HG03457 (cell line): ENCODE measurements at regions not wholly inside any gene's neighbourhood (a gene's known extent, or its start where the extent isn't known, plus 50 kb on each side); places are given as distances from the start of the nearest gene placed in this dataset.

Source experiments
- ATAC-seq: cut with Tn5 transposase; IDR thresholded peaks from one replicate; pipeline ENCODE4 v1.9.1; 2021; ENCODE audit warnings: moderate number of reproducible peaks; ENCODE audit not compliant: unreplicated experiment

DNA sequence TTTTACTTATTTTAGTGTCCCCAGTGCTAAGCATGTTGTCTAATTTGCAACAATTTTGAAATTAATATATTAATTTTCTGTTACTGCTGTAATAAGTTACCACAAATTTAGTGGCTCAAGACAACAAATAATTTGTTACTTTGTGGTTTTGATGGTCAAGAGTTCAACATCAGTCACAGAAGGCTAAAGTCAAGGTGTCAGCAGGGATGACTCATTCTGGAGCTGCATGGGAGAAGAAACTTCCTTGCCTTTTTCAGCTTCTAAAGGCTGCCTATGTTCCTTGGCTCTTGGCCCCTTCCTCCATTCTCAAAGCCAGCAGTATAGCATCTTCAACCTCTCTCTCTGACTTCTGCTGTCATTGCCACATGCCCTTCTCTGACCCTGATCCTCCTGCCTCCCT is 271.8 kb downstream of the HLX start:
- ATAC-seq, result no peak

- ATAC-seq, result no peak
Observed at GRCh38 chr1:221154932-221155331, 275.7 kb downstream of the HLX start.

DNA sequence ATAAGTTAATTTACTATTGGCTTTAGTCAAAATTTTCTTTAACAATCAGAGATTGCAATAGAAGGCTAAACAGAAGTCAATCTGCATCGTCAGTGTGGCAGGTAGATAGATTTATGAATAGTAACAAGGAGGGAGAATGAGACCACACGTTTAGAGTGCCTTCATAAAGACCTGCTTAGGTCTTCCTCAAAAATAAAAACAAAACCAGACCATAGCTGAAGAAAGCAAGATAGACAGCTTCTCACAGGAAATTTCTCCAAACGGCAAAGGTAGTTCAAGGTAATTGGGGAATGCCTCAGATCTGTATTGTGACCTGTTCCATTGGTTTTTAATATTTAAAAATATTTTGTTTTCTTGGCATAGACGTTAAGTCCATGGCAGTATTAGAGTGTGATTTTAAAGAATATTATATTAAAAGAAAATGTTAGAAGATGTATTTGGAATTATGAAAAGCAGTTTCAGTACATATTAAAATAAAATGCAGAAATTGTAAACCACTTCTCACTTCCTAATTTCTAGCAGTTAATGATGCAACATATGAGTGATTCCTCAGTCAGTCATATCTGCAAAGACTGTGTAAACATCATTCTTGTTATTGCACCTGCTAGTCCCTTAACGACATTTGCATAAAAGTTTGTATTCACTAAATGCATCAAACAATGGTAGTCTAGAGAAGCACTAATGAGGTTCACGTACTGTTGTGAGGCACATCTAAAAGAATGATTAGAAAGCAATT is 278.0 kb downstream of the HLX start:
- peak; percentile 91 for ATAC-seq

DNA sequence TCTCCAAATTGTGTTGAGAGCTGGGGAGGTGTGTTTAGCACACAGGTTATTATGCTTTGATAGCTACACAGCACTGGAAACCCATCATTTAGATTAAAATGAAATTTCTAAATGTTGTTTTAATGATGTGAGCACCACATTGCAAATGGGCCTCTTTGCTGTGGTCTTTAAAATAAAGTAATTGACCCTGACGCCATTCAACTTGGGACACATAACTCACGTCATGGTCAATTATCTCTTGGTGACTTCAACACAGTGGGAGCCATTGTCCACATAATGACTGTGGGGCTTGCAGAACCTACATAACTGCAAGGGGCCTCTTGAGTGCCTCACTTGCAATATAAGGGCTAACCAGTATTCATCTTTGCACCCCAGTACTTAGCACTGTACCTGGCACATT is 280.4 kb downstream of the HLX start:
- no peak for ATAC-seq

DNA sequence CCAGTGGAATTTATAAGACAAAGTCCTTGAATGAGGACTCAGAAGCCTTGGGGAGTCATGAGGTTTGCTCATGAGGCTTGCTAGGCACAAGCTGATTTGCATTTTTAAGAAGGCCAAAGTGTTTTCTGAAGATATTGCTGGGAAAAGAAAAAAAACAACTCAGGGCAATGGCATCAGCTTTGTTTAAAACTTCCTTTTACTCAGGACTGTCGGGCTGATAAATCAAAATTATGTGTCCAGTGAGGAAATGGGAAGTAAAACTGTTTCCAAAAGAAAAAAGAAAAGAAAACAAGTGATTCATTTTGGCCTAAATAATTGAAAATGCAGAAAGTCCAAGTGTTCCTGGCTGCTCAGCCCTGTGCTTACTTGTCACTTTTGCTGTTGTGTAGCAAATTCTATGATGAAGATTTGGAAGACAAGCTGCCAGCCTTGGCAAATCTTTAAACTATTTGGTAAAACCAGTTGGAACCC is 282.4 kb downstream of the HLX start:
- ATAC-seq, result no peak

DNA sequence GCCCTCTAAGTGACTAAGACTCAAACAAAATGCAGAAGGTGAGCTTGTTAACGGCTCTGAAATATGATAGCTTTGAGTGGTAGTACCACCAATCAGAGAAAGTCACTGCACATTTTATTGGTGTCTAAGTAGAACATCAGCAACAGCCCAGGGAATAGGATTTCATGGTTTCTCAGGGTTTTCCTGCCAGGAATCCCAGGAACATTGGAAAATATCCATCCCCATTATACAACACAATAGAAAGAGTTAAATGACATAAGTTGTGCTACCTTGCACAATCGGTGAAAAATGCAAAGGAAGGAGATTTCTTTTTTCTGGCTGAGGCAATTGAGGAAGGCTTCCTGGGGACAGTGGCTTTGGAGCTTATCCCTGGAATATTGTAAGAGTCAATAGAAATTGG is 283.1 kb downstream of the HLX start:
- no peak for ATAC-seq

DNA sequence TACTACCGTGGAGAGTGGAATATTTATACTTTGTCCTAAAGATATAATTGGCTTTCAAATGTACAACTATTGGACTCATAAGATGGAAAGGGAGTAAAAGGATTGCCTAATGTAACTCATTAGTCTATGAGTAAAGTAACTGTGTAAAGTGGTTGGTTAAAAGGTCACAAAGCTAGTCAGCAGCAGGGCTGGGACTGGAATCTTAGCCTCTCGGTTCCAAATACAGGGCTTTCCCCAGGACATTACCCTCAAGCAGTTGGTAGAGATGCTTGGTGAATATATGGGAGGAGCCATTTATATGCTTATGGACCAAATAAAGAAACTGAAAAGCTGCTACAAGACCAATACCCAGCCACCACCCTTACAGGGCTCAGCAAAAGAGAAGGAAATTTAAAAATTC is 283.7 kb downstream of the HLX start:
- no peak for ATAC-seq

DNA sequence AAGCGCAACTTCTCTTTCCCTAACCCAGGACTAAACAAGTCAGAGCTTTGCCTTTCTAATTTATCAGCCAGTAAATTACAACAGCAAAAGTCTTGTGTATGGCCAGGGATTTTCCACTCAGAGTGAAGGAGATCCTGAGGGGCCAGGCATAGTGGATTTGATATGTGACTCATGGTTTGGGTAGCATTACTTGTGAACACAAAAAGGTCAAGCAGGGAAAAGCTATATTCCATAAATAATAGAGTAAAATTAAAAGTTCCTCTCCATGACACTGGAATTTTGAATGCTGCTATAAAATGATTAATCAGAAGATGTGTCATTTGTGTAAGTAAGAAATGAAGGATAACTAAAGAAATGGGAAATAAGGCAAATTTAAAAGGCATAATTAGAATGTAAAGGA is 284.8 kb downstream of the HLX start:
- no peak for ATAC-seq

DNA sequence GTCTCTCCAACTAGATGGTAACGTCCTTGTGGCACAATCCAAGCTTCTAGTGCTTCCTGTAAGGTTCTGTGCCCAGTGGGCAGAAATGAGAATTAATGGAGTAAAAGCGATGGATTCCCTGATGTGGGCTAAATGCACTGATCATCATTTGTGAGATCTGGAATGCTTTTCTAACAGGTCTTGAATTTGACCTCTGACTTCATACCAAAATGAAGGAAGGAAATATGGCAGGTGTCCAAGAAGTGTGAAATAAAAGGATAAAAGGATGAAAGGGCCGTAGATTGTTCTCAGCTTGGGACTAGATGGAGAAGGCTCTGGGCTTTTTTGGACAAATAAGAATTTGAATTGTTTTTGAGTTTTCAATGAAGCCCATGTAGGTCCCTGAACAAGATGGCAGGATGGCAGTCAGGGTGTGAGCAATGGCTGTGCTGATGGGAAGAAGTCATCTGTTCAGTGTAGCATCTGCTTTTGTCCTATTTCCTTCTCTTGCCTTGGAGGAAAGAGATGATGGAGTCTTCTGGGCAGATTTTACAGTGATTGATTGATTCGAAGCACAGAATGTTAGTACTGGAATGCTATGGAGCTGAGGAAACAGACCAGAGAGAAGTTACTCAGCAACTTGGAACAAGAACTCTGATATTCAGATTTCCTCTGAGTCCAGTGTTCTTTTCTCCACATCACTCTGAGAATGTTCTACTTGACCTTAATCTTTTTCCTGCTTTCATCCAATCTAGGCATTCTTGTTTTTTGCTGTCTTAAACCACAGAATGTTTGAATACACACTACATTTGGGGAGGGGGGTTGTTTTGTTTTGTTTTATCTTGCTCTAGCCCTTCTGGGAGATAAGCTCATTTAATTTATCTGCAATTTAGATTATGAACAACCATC is 286.0 kb downstream of the HLX start:
- ATAC-seq, result no peak

GRCh38 chr1:221165839-221166500 is 286.7 kb downstream of the HLX start:
- no peak for ATAC-seq

DNA sequence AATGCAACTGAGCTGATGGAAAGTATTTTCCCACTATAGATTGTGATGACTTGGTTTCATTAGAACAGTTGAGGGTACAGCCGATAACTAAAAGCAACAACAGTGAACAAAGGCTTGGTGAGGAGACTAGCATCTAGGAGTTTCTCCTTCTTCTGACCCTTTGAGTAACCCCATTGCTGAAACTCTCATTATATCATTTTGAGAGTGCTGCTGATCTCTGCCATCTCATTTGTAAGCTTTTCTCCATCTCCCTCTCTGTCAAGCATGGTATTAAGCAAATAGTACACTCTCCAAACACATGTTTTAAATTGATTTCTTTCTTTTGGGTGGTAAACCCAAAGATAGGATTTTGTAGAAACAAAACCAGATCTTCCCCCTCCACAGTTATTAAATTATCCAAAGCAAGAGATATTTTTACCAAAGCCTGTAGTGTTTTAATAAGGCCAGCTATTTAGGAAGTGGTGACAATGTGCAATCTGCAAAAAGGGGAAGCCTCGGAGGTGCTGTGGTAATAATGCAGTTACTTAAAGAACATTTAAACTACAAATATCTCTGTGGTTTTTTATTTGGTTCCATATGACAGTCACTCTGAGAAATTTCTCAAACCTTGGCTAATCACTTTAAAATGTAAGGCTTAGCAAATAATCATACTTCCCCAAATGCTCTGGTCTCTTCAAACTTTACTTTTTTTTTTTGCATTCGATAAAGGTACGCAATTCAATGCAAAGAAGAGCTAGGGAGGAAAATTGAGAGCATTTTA is 287.5 kb downstream of the HLX start:
- peak; percentile 54 for ATAC-seq

GRCh38 chr1:221169447-221169889 is 290.2 kb downstream of the HLX start:
- no peak for ATAC-seq

GRCh38 chr1:221170171-221170570 is 290.9 kb downstream of the HLX start:
- no peak for ATAC-seq

- ATAC-seq, result no peak
Observed at GRCh38 chr1:221171768-221172167, 292.5 kb downstream of the HLX start.

DNA sequence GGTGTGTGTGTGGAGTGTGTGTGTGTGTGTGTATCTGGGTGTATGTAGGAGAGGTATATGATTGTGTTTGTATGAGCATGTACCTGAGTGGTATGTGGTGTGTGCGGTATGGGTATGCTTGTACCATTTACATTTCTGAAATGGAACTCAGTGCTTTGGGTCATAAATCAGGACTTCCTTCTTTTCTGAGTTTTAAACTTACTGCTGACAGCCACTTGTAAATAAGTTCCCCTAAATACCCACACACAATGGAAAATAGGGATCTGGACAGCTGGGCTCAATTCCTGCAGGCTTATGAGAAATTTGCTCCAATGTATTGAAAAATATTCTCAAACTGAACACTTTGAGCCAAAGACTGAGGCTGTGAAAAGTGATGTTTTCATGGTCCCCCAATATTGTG is 293.6 kb downstream of the HLX start:
- ATAC-seq, result no peak

- no peak for ATAC-seq
Observed at GRCh38 chr1:221174330-221174993, 295.2 kb downstream of the HLX start.

DNA sequence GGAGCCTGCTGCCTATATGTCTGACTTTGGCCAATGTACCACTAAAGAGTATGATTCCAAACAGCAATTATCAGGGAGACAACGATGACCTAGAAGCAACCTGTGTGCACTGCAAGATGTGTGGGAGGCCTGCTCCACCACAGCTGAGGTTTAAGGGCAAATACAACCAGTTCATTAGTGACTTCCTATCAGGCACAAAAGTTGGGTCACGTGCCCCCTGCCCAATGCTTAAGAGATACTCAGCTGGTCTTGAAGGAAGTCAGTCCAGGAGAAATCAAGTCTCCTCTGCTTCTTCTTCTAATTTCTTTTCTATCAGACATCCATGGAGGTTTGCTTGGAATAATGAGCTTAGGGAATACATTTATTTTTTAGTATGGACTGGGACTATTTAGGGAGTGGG is 296.0 kb downstream of the HLX start:
- no peak for ATAC-seq

DNA sequence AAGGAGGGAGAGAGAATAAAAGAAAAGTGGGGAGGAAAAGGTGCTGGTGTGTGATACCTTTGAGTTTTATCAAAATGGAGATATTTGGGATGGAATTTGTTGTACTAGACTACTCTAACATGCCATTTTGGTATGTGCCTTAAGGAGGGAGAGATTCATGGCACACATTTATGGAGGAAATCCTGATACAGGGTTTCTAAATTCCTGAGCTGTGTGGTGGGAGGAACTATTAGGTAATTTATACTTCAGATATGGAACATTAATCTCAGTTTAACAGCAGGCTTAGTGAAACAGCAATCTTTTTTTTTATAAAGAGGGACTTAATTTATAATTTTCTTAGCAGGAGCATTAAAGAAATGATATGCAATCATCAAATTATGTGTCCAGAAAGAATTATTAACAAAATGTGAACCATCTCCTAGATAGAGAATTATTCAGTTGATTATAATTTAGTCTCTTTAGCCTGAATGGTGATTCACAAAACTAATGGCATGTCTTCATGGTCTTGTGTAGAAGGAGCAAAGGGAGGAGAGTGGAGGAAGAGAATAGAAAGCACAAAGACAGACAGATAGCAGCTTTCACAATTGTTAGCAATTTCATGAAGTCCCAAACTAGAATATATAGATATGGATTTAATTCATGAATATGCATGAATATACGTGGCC is 301.6 kb downstream of the HLX start:
- ATAC-seq, result no peak

- ATAC-seq, result no peak
Observed at GRCh38 chr1:221182791-221183533, 303.7 kb downstream of the HLX start.
